SK-N-SH (cell line): ENCODE measurements at regions not wholly inside any gene's neighbourhood (a gene's known extent, or its start where the extent isn't known, plus 50 kb on each side); places are given as distances from the start of the nearest gene placed in this dataset.

ENCODE experiments used
- CTCF ChIP-seq: fragments of 200-600 bp; sonication (generic); IDR thresholded peaks from 2 replicates; pipeline ENCODE4 v1.6.1; 2017; ENCODE audit warnings: antibody characterized with exemption, mild to moderate bottlenecking, moderate library complexity
- EP300 ChIP-seq, 2 experiments: IDR thresholded peaks; 2 replicates each; pipeline versions ENCODE4 v1.4.0 to v1.6.1; 2012; ENCODE audit warnings: borderline replicate concordance in 1 of 2, low read depth in 1 of 2, low read length in 1 of 2
- EZH2phosphoT487 ChIP-seq: fragments of 200-600 bp; sonication (generic); IDR thresholded peaks from 2 replicates; pipeline ENCODE4 v1.6.1; 2017; ENCODE audit warnings: low read depth, mixed run types, mild to moderate bottlenecking, antibody characterized with exemption, moderate library complexity, borderline replicate concordance
- FOXJ3 ChIP-seq: sonication (generic); formaldehyde crosslinking; IDR thresholded peaks from 2 replicates; pipeline ENCODE4 v1.5.1; 2020; ENCODE audit warnings: mild to moderate bottlenecking, missing genetic modification reagents
- MAX ChIP-seq: IDR thresholded peaks from 2 replicates; pipeline ENCODE4 v1.4.0; 2012; ENCODE audit warnings: low read depth
- MXI1 ChIP-seq: IDR thresholded peaks from 2 replicates; pipeline ENCODE4 v1.6.1; 2012; ENCODE audit warnings: mild to moderate bottlenecking, low read depth, low read length, improper control_type of control experiment
- NFIC ChIP-seq: IDR thresholded peaks from 2 replicates; pipeline ENCODE4 v1.4.0; 2012; ENCODE audit warnings: borderline replicate concordance
- NRF1 ChIP-seq: IDR thresholded peaks from 2 replicates; pipeline ENCODE4 v1.6.1; 2012; ENCODE audit warnings: low read depth, mild to moderate bottlenecking, low read length

- TF ChIP-seq NRF1 (no peak), CTCF (no peak), FOXJ3 (CRISPR knock-in tag) (no peak), EP300 (IDR thresholded peaks at IDR 0.05; ENCODE audit: borderline replicate concordance in 1 of 2, low read depth in 1 of 2, low read length in 1 of 2) (peak; percentile 89 to 100), MXI1 (no peak), MAX (peak; percentile 93), EZH2phosphoT487 (no peak), NFIC (peak; percentile 97)
Observed at GRCh38 chr5:169350759-169351240, 49.9 kb upstream of the SLIT3 start (continued).
